Lung (tissue), 11 donors: ENCODE measurements at regions not wholly inside any gene's neighbourhood (a gene's known extent, or its start where the extent isn't known, plus 50 kb on each side); places are given as distances from the start of the nearest gene placed in this dataset.

Experiments
- ATAC-seq: fragments of 200-7000 bp; cut with Tn5 transposase; one replicate; pipeline ENCODE4 v1.9.1; 2020; ENCODE audit warnings: moderate number of reproducible peaks; ENCODE audit not compliant: insufficient read depth, low FRiP score
- DNase-seq, 3 donors: peaks; one replicate each; pipeline ENCODE4 v3.0.0-alpha.2; 2013 to 2017
- H3K27ac ChIP-seq, 2 donors: one replicate each; pipeline ENCODE4 v1.5.1; 2013; ENCODE audit warnings: mild to moderate bottlenecking in 2 of 2, moderate library complexity in 2 of 2, control low read depth in 1 of 2, inconsistent platforms in 1 of 2, low read depth in 1 of 2, low read length in 1 of 2
- H3K27me3 ChIP-seq, 3 donors: one replicate each; pipeline ENCODE4 v1.5.1; 2013; ENCODE audit warnings: low read length in 2 of 3; ENCODE audit not compliant: control insufficient read depth in 3 of 3, insufficient read depth in 3 of 3
- H3K36me3 ChIP-seq, 4 donors: one replicate each; pipeline ENCODE4 v1.5.1; 2013; ENCODE audit warnings: low read length in 4 of 4, mild to moderate bottlenecking in 1 of 4, moderate library complexity in 1 of 4; ENCODE audit not compliant: control insufficient read depth in 4 of 4, insufficient read depth in 4 of 4
- H3K4me1 ChIP-seq, 5 donors: one replicate each; pipeline ENCODE4 v1.5.1; 2013; ENCODE audit warnings: low read length in 5 of 5, mild to moderate bottlenecking in 2 of 5, moderate library complexity in 1 of 5; ENCODE audit not compliant: control insufficient read depth in 5 of 5, insufficient read depth in 5 of 5
- H3K4me3 ChIP-seq: one replicate; pipeline ENCODE4 v1.5.1; 2013; ENCODE audit warnings: mild to moderate bottlenecking, control low read depth, moderate library complexity
- H3K9ac ChIP-seq, 2 donors: one replicate each; pipeline ENCODE4 v1.5.1; 2013; ENCODE audit warnings: low read length in 2 of 2, control low read depth in 1 of 2; ENCODE audit not compliant: insufficient read depth in 1 of 2
- H3K9me3 ChIP-seq, 4 donors: one replicate each; pipeline ENCODE4 v1.5.1; 2013; ENCODE audit warnings: low read length in 3 of 4, mild to moderate bottlenecking in 1 of 4, moderate library complexity in 1 of 4; ENCODE audit not compliant: control insufficient read depth in 4 of 4, insufficient read depth in 3 of 4
- WGBS, 2 donors: extraction: QIAGEN DNeasy Blood & Tissue Kit; methylation state at CpG; one replicate each; pipeline ENCODE4 v1.1.7; 2013; 5-methylcytosine and 5-hydroxymethylcytosine counted together
- TF ChIP-seq, protein P1 (sequence below): IDR thresholded peaks from 2 replicates; pipeline ENCODE4 v1.5.1; 2012; ENCODE audit warnings: mild to moderate bottlenecking; ENCODE audit errors: control extremely low read depth, extremely low read depth
- donor health status: control.
- donor health status: control.
- donor health status: Bipolar disorder and iron deficiency.
- donor health status: healthy.
- donor health status: DM: yes; HTN: yes; CAD: no.

DNA sequence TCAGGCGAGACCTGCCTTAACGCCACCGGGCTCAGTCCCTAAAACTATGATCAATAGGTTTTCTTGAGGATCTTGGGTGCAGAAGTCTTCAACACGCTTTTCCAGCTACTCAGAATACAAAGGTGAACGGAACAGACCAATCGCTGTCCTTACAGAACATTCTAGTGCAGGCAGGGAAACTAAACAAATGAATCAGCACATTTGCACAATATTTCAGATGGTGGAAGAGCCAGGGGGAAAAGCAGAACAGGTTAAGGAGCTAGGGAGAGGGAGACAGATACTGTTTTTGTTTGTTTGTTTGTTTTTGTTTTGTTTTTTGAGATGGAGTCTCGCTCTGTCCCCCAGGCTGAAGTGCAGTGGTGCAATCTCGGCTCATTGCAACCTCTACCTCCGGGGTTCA is 271.1 kb downstream of the TFAP2C start:
- TF ChIP-seq, protein P1, sequence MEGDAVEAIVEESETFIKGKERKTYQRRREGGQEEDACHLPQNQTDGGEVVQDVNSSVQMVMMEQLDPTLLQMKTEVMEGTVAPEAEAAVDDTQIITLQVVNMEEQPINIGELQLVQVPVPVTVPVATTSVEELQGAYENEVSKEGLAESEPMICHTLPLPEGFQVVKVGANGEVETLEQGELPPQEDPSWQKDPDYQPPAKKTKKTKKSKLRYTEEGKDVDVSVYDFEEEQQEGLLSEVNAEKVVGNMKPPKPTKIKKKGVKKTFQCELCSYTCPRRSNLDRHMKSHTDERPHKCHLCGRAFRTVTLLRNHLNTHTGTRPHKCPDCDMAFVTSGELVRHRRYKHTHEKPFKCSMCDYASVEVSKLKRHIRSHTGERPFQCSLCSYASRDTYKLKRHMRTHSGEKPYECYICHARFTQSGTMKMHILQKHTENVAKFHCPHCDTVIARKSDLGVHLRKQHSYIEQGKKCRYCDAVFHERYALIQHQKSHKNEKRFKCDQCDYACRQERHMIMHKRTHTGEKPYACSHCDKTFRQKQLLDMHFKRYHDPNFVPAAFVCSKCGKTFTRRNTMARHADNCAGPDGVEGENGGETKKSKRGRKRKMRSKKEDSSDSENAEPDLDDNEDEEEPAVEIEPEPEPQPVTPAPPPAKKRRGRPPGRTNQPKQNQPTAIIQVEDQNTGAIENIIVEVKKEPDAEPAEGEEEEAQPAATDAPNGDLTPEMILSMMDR, result no peak
- Histone ChIP-seq H3K4me3 (no peak overlapping the region), H3K9me3 (peaks cover 0 to 11% (median 0%) of the 10 kb centered on the region in 4 donors), H3K36me3 (no peaks in the 10 kb centered on the region), H3K27ac (no peak overlapping the region), H3K4me1 (no peaks in the 10 kb centered on the region), H3K9ac (no peak overlapping the region), H3K27me3 (peaks cover 0 to 23% (median 9%) of the 10 kb centered on the region in 3 donors)
- no peak for ATAC-seq
- DNase-seq, result no peak
- 82 to 87% methylated on average over 9 of the region's 9 CpGs for WGBS, 2 donors

DNA sequence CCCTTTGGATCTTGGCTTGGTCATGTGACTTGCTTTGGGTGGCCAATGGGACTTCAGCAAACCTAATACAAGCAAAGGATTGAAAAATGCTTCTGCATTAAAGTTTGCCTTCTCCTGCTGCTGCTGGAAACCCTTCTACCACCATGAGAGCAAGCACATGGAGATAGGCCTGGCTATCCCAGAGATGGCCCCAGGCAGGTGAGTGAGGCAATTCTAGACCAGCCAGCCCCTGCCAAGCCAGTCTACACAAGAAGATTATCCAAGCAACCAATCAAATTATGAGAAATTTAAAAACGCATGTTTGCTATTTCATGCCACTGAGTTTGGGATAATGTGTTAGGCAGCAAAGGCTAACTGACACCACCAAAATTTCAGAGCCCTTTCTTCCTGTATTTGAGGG is 274.3 kb downstream of the TFAP2C start:
- Histone ChIP-seq H3K4me3 (no peak overlapping the region), H3K36me3 (no peaks in the 10 kb centered on the region), H3K4me1 (no peaks in the 10 kb centered on the region), H3K9me3 (peaks cover 0 to 12% (median 0%) of the 10 kb centered on the region in 4 donors), H3K9ac (no peak overlapping the region), H3K27ac (no peak overlapping the region), H3K27me3 (peaks cover 0 to 15% (median 3%) of the 10 kb centered on the region in 3 donors)
- no peak for DNase-seq
- WGBS, 2 donors, result 2 to 53% methylated on average over 1 of the region's 1 CpG
- TF ChIP-seq, protein P1, result no peak
- no peak for ATAC-seq

DNA sequence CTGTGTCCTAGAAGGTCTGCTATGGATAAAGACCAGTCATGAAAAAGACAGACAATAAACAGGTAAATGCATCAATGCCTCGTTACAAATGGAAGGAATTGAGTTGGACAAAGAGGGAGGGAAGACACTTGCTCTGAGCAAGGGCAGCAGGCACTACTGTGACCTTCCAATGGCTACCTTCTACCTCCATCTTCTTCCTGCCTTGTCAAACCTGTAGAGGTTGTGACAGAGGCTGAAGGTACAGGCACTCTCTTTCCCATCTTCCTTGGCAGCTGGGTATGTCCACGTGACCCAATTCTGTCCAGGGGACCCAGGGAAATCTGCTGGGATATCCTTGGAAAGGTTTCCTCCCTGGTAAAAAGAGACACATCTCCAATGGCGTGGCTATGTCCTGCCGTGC is 274.8 kb downstream of the TFAP2C start:
- Histone ChIP-seq H3K36me3 (no peaks in the 10 kb centered on the region), H3K4me1 (no peaks in the 10 kb centered on the region), H3K9ac (no peak overlapping the region), H3K27ac (no peak overlapping the region), H3K9me3 (peaks cover 0 to 12% (median 0%) of the 10 kb centered on the region in 4 donors), H3K27me3 (peaks cover 0 to 11% (median 2%) of the 10 kb centered on the region in 3 donors), H3K4me3 (no peak overlapping the region)
- no peak for DNase-seq
- TF ChIP-seq, protein P1, result no peak
- 56 to 75% methylated on average over 4 of the region's 4 CpGs for WGBS, 2 donors
- ATAC-seq, result no peak
